KMS-11 (cell line): ENCODE measurements at regions not wholly inside any gene's neighbourhood (a gene's known extent, or its start where the extent isn't known, plus 50 kb on each side); places are given as distances from the start of the nearest gene placed in this dataset.

ENCODE experiments used
- H2AFZ ChIP-seq: fragments of 200-600 bp; sonication (generic); 2 replicates; pipeline ENCODE4 v1.6.1; 2016; ENCODE audit warnings: antibody characterized with exemption, mixed run types, low read depth
- H3K27ac ChIP-seq: fragments of 200-600 bp; sonication (generic); 2 replicates; pipeline ENCODE4 v1.6.1; 2016; ENCODE audit warnings: mild to moderate bottlenecking, mixed run types
- H3K27me3 ChIP-seq: fragments of 200-600 bp; sonication (generic); 2 replicates; pipeline ENCODE4 v1.6.1; 2017; ENCODE audit warnings: mild to moderate bottlenecking, low read depth, mixed run types, moderate library complexity; ENCODE audit not compliant: insufficient read depth
- H3K36me3 ChIP-seq: fragments of 200-600 bp; sonication (generic); 2 replicates; pipeline ENCODE4 v1.6.1; 2017; ENCODE audit warnings: mild to moderate bottlenecking, mixed run types; ENCODE audit not compliant: insufficient read depth
- H3K4me1 ChIP-seq: fragments of 200-600 bp; sonication (generic); 2 replicates; pipeline ENCODE4 v1.6.1; 2016; ENCODE audit warnings: mild to moderate bottlenecking, low read depth, mixed run types; ENCODE audit not compliant: poor library complexity, severe bottlenecking
- H3K4me2 ChIP-seq: fragments of 200-600 bp; sonication (generic); 2 replicates; pipeline ENCODE4 v1.7.0; 2016; ENCODE audit warnings: mild to moderate bottlenecking, mixed run types
- H3K4me3 ChIP-seq: fragments of 200-600 bp; sonication (generic); IDR thresholded peaks from 2 replicates; pipeline ENCODE4 v1.6.1; 2017; ENCODE audit warnings: low read depth, low read length, mixed read lengths; ENCODE audit not compliant: insufficient read depth
- H3K79me2 ChIP-seq: fragments of 200-600 bp; sonication (generic); 2 replicates; pipeline ENCODE4 v1.6.1; 2016; ENCODE audit warnings: low read depth, mixed run types; ENCODE audit not compliant: insufficient read depth
- H3K9ac ChIP-seq: fragments of 200-600 bp; sonication (generic); 2 replicates; pipeline ENCODE4 v1.6.1; 2016; ENCODE audit warnings: mild to moderate bottlenecking, mixed run types
- H4K20me1 ChIP-seq: fragments of 200-600 bp; sonication (generic); 2 replicates; pipeline ENCODE4 v1.6.1; 2016; ENCODE audit warnings: mild to moderate bottlenecking, mixed run types; ENCODE audit not compliant: insufficient read depth
- TF ChIP-seq, protein P1 (sequence below): fragments of 200-600 bp; sonication (generic); conservative IDR thresholded peaks from 2 replicates; pipeline ENCODE4 v1.6.1; 2017; ENCODE audit warnings: low read depth, mild to moderate bottlenecking, antibody characterized with exemption, low read length, moderate library complexity, mixed read lengths

DNA sequence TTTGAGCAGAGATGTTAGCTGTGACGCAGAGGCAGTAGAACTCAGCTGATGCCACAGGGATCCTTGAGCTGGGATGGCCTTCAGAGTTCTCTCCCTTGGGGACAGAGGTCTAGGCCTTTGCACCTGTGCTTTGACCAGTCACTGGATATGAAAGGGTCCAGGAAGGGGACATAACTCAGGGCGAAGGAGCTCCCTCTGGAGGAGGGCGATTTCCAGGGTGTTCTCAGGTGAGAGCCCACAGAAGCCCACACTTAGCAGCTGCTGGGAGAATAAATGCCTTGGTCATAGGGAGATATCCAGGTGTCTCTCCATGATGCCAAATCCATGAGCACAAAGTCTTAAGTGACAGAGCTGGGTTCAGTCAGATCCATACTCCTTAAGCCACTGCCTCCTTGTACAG is 369.2 kb downstream of the NYAP2 start:
- no peak overlapping the region for H3K27ac ChIP-seq
- H2AFZ ChIP-seq = no peak overlapping the region
- H3K4me3 ChIP-seq = no peak overlapping the region
- H3K4me1 ChIP-seq = peaks cover 6% of the 10 kb centered on the region
- no peaks in the 10 kb centered on the region for H3K79me2 ChIP-seq
- TF ChIP-seq, protein P1, sequence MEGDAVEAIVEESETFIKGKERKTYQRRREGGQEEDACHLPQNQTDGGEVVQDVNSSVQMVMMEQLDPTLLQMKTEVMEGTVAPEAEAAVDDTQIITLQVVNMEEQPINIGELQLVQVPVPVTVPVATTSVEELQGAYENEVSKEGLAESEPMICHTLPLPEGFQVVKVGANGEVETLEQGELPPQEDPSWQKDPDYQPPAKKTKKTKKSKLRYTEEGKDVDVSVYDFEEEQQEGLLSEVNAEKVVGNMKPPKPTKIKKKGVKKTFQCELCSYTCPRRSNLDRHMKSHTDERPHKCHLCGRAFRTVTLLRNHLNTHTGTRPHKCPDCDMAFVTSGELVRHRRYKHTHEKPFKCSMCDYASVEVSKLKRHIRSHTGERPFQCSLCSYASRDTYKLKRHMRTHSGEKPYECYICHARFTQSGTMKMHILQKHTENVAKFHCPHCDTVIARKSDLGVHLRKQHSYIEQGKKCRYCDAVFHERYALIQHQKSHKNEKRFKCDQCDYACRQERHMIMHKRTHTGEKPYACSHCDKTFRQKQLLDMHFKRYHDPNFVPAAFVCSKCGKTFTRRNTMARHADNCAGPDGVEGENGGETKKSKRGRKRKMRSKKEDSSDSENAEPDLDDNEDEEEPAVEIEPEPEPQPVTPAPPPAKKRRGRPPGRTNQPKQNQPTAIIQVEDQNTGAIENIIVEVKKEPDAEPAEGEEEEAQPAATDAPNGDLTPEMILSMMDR = no peak
- H3K27me3 ChIP-seq = no peaks in the 10 kb centered on the region
- no peak overlapping the region for H3K4me2 ChIP-seq
- H3K36me3 ChIP-seq = no peaks in the 10 kb centered on the region
- no peaks in the 10 kb centered on the region for H4K20me1 ChIP-seq
- H3K9ac ChIP-seq = no peak overlapping the region

DNA sequence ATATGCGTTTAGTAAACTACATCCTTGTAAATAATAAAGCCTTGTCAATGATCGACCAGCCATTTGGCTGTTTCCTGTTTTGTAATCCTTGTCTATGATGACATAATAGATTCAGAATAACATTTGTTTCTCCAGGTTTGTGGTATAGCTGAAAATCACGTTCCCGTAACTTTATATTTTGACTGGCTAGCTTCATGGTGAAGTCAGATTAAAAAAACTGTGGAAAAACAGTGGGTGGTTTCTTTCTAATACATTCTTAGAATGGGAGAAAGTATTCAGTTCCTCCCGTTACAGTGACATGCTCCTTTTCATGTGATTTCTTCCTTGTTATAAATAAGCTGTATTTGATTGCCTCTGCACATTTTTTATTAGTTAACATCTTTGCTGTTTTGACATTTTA is 366.9 kb downstream of the NYAP2 start:
- Histone ChIP-seq H3K27ac (no peak overlapping the region), H3K4me1 (no peaks in the 10 kb centered on the region), H3K9ac (no peak overlapping the region), H3K4me3 (no peak overlapping the region), H3K27me3 (no peaks in the 10 kb centered on the region), H3K79me2 (no peaks in the 10 kb centered on the region), H4K20me1 (no peaks in the 10 kb centered on the region), H3K36me3 (no peaks in the 10 kb centered on the region), H2AFZ (no peak overlapping the region), H3K4me2 (no peak overlapping the region)
- TF ChIP-seq, protein P1 = no peak

DNA sequence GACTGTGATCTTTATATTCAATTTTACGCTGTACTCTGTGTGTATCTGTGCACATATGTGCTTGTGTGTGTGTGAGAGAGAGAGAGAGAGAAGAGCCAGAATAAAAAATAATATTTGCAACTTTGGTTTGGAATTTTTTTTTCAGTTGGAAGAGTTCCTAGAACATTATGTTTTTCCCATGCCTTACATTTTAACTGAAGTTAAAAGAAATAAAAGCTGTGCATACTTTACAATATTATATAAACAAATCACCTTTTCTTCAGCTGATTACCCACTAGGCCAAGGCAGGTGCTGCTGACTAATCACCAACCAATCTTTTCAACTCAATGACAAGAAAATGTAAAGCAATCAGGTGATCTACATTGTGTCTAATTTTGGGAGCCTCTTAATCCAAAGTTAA is 366.3 kb downstream of the NYAP2 start:
- Histone ChIP-seq H3K4me2 (no peak overlapping the region), H3K4me1 (no peaks in the 10 kb centered on the region), H3K4me3 (no peak overlapping the region), H3K27me3 (no peaks in the 10 kb centered on the region), H2AFZ (no peak overlapping the region), H4K20me1 (no peaks in the 10 kb centered on the region), H3K36me3 (no peaks in the 10 kb centered on the region), H3K79me2 (no peaks in the 10 kb centered on the region), H3K27ac (no peak overlapping the region), H3K9ac (no peak overlapping the region)
- TF ChIP-seq, protein P1 = no peak

DNA sequence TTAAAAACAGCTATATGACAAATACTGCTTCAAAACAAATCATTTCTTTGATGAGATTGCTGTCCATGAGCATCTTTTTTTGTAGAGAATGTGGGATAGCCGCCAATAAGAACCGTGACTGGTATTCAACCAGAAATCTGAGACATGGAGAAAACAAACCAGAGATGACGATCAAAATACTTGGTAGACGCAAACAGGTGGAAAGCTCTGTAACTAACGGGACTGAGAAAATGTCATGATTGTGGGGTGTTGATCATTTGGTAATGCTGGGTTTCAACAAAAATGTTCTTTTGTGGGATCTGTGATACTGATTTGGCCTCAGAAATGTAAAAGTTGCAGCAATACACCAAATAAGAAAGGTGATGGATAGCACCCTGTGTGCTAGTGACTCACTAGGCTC is 364.8 kb downstream of the NYAP2 start:
- no peaks in the 10 kb centered on the region for H3K79me2 ChIP-seq
- H3K4me3 ChIP-seq = no peak overlapping the region
- H3K4me1 ChIP-seq = no peaks in the 10 kb centered on the region
- no peaks in the 10 kb centered on the region for H3K36me3 ChIP-seq
- TF ChIP-seq, protein P1 = no peak
- no peak overlapping the region for H3K4me2 ChIP-seq
- H3K9ac ChIP-seq = no peak overlapping the region
- H3K27me3 ChIP-seq = no peaks in the 10 kb centered on the region
- no peaks in the 10 kb centered on the region for H4K20me1 ChIP-seq
- H3K27ac ChIP-seq = no peak overlapping the region
- no peak overlapping the region for H2AFZ ChIP-seq

DNA sequence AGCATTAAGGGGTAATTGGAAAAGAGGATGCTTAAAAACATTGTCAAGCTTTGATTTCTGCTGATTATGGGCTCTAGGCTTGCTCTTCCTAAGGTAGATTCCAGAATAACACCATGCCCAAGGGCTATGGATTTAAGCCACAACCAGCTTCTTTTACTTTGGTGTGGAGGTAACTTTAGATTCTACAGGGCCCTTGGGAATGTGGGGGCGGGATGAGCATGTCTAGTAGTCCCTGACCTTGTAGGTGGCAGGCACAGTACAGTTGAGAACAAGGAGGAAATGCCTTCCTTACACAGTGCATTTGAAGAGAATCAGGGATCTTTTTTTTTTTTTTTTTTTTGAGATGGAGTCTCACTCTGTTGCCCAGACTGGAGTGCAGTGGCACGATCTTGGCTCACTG is 364.2 kb downstream of the NYAP2 start:
- H3K79me2 ChIP-seq = no peaks in the 10 kb centered on the region
- no peak overlapping the region for H3K27ac ChIP-seq
- H3K36me3 ChIP-seq = no peaks in the 10 kb centered on the region
- H3K4me3 ChIP-seq = no peak overlapping the region
- H3K4me1 ChIP-seq = no peaks in the 10 kb centered on the region
- H2AFZ ChIP-seq = no peak overlapping the region
- TF ChIP-seq, protein P1 = no peak
- no peak overlapping the region for H3K9ac ChIP-seq
- H3K4me2 ChIP-seq = no peak overlapping the region
- no peaks in the 10 kb centered on the region for H3K27me3 ChIP-seq
- no peaks in the 10 kb centered on the region for H4K20me1 ChIP-seq
